ENCODE measurements at regions not wholly inside any gene's neighbourhood (a gene's known extent, or its start where the extent isn't known, plus 50 kb on each side); places are given as distances from the start of the nearest gene placed in this dataset.

DNA sequence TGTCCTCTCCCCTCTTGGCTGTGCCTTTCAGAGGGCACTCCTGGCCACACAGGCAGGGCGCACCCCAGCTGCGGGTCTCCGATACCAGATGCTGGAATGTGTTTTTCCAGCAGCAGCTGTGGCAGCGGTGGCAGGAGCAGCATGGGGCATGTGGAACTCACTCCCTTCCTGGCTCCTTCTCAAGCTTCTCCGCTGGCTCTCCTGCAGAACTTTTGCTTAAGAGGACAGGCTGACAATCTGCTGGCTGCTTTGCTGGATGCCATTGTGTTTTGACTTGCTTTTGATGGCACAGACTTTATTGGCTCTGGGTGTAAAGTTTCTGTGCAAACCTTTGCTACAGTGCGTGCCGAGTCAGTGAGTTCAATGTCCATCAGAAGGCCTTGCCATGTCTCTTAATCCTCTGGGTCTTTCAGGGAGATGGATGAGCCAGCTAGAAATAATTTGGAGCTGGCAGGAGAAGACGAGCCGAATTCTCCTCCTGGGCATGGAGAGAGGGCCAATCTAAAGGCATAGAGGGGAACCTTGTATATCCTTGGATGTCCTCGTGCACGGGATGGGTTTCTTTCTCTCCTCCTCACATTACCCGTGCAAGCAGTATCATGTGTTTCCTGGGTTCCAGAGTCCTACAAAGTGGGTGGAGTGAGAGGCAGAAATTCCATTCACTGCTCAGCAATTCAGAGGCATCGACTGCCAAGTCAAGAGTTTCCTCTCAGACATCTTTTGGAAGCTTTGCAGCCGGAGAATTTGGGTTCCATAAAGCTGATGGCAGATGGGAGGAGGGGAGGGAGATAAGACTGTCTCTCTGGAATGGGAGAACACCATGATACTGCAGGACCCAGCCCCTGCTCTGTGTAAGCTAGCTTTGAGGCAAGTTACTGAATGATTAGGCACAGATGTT lies 231.2 kb downstream of the FGF9 start:
- ChIA-PET POLR2A (no interaction called here), CTCF (no interaction called here)
- H3K27ac ChIP-seq (ENCODE audit: low read depth, low read length), result no peak overlapping the region
- H3K27me3 ChIP-seq (ENCODE audit: control insufficient read depth, insufficient read depth, low read length), result no peaks in the 10 kb centered on the region
- H3K4me3 ChIP-seq (ENCODE audit: low read depth, low read length), result no peak overlapping the region
- TF ChIP-seq CTCF (IDR thresholded peaks at IDR 0.05; ENCODE audit: low read depth, low read length), result no peak
- DNase-seq (ENCODE audit: low read depth, low spot score), result no peak
- H3K9me3 ChIP-seq (ENCODE audit: control insufficient read depth, insufficient read depth, low read length), result no peaks in the 10 kb centered on the region

DNA sequence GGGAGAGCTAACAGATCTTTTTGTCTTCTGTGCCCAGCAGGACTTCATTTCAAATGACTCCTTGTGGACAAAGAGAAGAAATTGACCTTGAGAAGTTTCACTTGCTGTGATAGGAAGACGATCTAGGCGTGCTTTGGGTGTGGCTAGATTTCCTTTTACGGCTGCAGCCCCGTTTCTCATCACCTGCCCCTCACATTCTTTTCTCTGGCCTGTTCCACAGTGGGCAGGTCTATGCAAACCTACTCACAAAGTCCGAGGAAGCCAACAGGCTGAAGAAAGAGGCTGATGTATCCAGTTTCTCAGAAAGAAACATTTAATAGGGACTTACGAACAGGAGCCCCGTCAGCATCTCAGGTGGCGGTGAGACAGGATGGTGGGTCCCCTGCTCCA lies 231.8 kb downstream of the FGF9 start:
- ChIA-PET POLR2A (no interaction called here), CTCF (no interaction called here)
- H3K4me3 ChIP-seq (ENCODE audit: low read depth, low read length), result no peak overlapping the region
- no peaks in the 10 kb centered on the region for H3K27me3 ChIP-seq (ENCODE audit: control insufficient read depth, insufficient read depth, low read length)
- no peaks in the 10 kb centered on the region for H3K9me3 ChIP-seq (ENCODE audit: control insufficient read depth, insufficient read depth, low read length)
- no peak for DNase-seq (ENCODE audit: low read depth, low spot score)
- TF ChIP-seq CTCF (IDR thresholded peaks at IDR 0.05; ENCODE audit: low read depth, low read length), result no peak
- H3K27ac ChIP-seq (ENCODE audit: low read depth, low read length), result no peak overlapping the region

DNA sequence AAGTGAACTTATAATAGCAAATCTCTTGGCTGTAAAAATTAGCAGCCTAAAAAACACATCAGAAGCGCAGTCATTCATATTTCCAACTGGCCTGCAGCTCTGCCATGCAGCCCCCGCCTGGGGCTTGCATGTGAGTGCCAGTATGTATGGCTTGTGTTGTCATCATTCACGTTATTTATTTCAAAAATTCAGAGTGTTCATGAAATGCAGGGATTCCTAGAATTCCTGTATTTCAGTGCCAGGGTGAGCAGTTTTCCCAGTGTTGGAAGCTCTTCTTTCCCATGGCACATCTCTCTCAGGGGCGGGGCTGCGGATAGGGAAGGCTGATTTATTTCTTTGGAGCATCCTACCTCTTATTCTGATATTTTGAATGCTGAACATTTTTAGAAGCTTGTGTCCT lies 234.6 kb downstream of the FGF9 start:
- Histone ChIP-seq H3K27me3 (ENCODE audit: control insufficient read depth, insufficient read depth, low read length) (no peaks in the 10 kb centered on the region), H3K9me3 (ENCODE audit: control insufficient read depth, insufficient read depth, low read length) (no peaks in the 10 kb centered on the region), H3K27ac (ENCODE audit: low read depth, low read length) (no peak overlapping the region), H3K4me3 (ENCODE audit: low read depth, low read length) (no peak overlapping the region)
- TF ChIP-seq CTCF (IDR thresholded peaks at IDR 0.05; ENCODE audit: low read depth, low read length), result no peak
- no peak for DNase-seq (ENCODE audit: low read depth, low spot score)
- POLR2A ChIA-PET, result no interaction called here
- CTCF ChIA-PET, result no interaction called here

GRCh38 chr13:21909331-21909730 lies 238.5 kb downstream of the FGF9 start:
- ChIA-PET CTCF (no interaction called here), POLR2A (no interaction called here)
- H3K4me3 ChIP-seq (ENCODE audit: low read depth, low read length), result no peak overlapping the region
- no peaks in the 10 kb centered on the region for H3K27me3 ChIP-seq (ENCODE audit: control insufficient read depth, insufficient read depth, low read length)
- no peak for TF ChIP-seq CTCF (IDR thresholded peaks at IDR 0.05; ENCODE audit: low read depth, low read length)
- H3K9me3 ChIP-seq (ENCODE audit: control insufficient read depth, insufficient read depth, low read length), result peaks cover 4% of the 10 kb centered on the region; the same call in 1 of the 2 replicates
- no peak for DNase-seq (ENCODE audit: low read depth, low spot score)
- no peak overlapping the region for H3K27ac ChIP-seq (ENCODE audit: low read depth, low read length)

- ChIA-PET CTCF (no interaction called here), POLR2A (no interaction called here)
- TF ChIP-seq CTCF (IDR thresholded peaks at IDR 0.05; ENCODE audit: low read depth, low read length), result no peak
- peaks cover 4% of the 10 kb centered on the region; the same call in 1 of the 2 replicates for H3K9me3 ChIP-seq (ENCODE audit: control insufficient read depth, insufficient read depth, low read length)
- no peak overlapping the region for H3K27ac ChIP-seq (ENCODE audit: low read depth, low read length)
- no peaks in the 10 kb centered on the region for H3K27me3 ChIP-seq (ENCODE audit: control insufficient read depth, insufficient read depth, low read length)
- no peak for DNase-seq (ENCODE audit: low read depth, low spot score)
- H3K4me3 ChIP-seq (ENCODE audit: low read depth, low read length), result no peak overlapping the region
Measured at GRCh38 chr13:21910546-21910945, 239.7 kb downstream of the FGF9 start.

All from AG04450 (cell line).